Caco-2 (cell line): ENCODE measurements at regions not wholly inside any gene's neighbourhood (a gene's known extent, or its start where the extent isn't known, plus 50 kb on each side); places are given as distances from the start of the nearest gene placed in this dataset.

Source experiments
- BruUV-seq: library from RNA; stranded (reverse); fragments of 400-500 nt; replicated peaks from 2 replicates; lab custom pipeline; 2021; lab: Mats Ljungman, UMichigan
- CTCF ChIA-PET: fragments of 300-600 bp; sonication (Branson Sonifier 250); formaldehyde crosslinking; loops from one replicate; lab custom pipeline; 2022; ENCODE audit warnings: antibody characterized with exemption; lab: Charles Lee
- POLR2A ChIA-PET: fragments of 300-600 bp; sonication (Branson Sonifier 250); formaldehyde crosslinking; loops from one replicate; lab custom pipeline; 2022; ENCODE audit warnings: antibody characterized with exemption; lab: Charles Lee
- DNase-seq, 2 experiments: peaks; one replicate each; pipeline versions ENCODE4 v3.0.0 to v3.0.0-alpha.2; 2020 to 2022
- H3K27me3 ChIP-seq: replicated peaks from 2 replicates; pipeline ENCODE4 v1.6.0; 2011; ENCODE audit warnings: low read length; ENCODE audit not compliant: control insufficient read depth, insufficient read depth
- H3K36me3 ChIP-seq: 2 replicates; pipeline ENCODE4 v1.5.1; 2011; ENCODE audit warnings: low read length; ENCODE audit not compliant: control insufficient read depth, insufficient read depth
- H3K4me1 ChIP-seq: fragments of 250-450 bp; sonication (Bioruptor Pico); 2 replicates; pipeline ENCODE4 v1.5.1; 2020; ENCODE audit warnings: mild to moderate bottlenecking
- H3K4me3 ChIP-seq: 2 replicates; pipeline ENCODE4 v1.5.1; 2011; ENCODE audit warnings: low read depth, mild to moderate bottlenecking, control low read depth, low read length
- H3K9me3 ChIP-seq: fragments of 250-450 bp; sonication (Bioruptor Pico); 2 replicates; pipeline ENCODE4 v1.5.1; 2020; ENCODE audit warnings: mild to moderate bottlenecking, moderate library complexity
- H3K27ac Mint-ChIP-seq: one replicate; pipeline ENCODE4 v1.8.0; 2022; ENCODE audit warnings: mixed read lengths; ENCODE audit not compliant: unreplicated experiment
- H3K27me3 Mint-ChIP-seq: one replicate; pipeline ENCODE4 v1.8.0; 2022; ENCODE audit warnings: mixed read lengths; ENCODE audit not compliant: insufficient read depth, unreplicated experiment
- H3K36me3 Mint-ChIP-seq: one replicate; pipeline ENCODE4 v1.8.0; 2022; ENCODE audit warnings: mild to moderate bottlenecking, mixed read lengths; ENCODE audit not compliant: insufficient read depth, unreplicated experiment
- H3K4me1 Mint-ChIP-seq: one replicate; pipeline ENCODE4 v1.8.0; 2022; ENCODE audit warnings: low read depth, mixed read lengths; ENCODE audit not compliant: unreplicated experiment
- H3K4me3 Mint-ChIP-seq: one replicate; pipeline ENCODE4 v1.8.0; 2022; ENCODE audit warnings: mild to moderate bottlenecking, moderate library complexity, mixed read lengths; ENCODE audit not compliant: unreplicated experiment
- H3K9me3 Mint-ChIP-seq: one replicate; pipeline ENCODE4 v1.8.0; 2022; ENCODE audit warnings: mixed read lengths; ENCODE audit not compliant: unreplicated experiment
- CTCF ChIP-seq, 2 experiments: fragments of 200-600 bp in 1 of 2; IDR thresholded peaks; 1 replicate in 1 of 2; 2 replicates in 1 of 2; pipeline versions ENCODE4 v1.5.1 to v1.8.0; 2011 to 2022; ENCODE audit warnings: antibody characterized with exemption in 1 of 2, control low read depth in 1 of 2, inconsistent platforms in 1 of 2, low read depth in 1 of 2, low read length in 1 of 2, mild to moderate bottlenecking in 1 of 2, moderate library complexity in 1 of 2; ENCODE audit not compliant: insufficient read depth in 1 of 2, severe bottlenecking in 1 of 2, unreplicated experiment in 1 of 2
- intact Hi-C: fragments of 100-400 bp; cut with micrococcal nuclease; formaldehyde crosslinking; loops from one replicate; pipeline ENCODE4 v1.10.0; 2022; ENCODE audit not compliant: unreplicated experiment

- peaks cover 8% of the 10 kb centered on the region for H3K4me1 Mint-ChIP-seq
- H3K4me3 Mint-ChIP-seq: no peak overlapping the region
- Histone ChIP-seq H3K9me3 (no peaks in the 10 kb centered on the region; the same call in 1 of the 2 replicates), H3K4me1 (peaks cover 3% of the 10 kb centered on the region), H3K27me3 (no peaks in the 10 kb centered on the region), H3K36me3 (no peaks in the 10 kb centered on the region), H3K4me3 (no peak overlapping the region)
- H3K36me3 Mint-ChIP-seq: no peaks in the 10 kb centered on the region
- CTCF ChIA-PET: no interaction called here
- POLR2A ChIA-PET: no interaction called here
- no peak for TF ChIP-seq CTCF (IDR thresholded peaks at IDR 0.05; ENCODE audit: insufficient read depth in 1 of 2, low read depth in 1 of 2, low read length in 1 of 2, severe bottlenecking in 1 of 2, unreplicated experiment in 1 of 2)
- no peak overlapping the region for H3K27ac Mint-ChIP-seq
- no peaks in the 10 kb centered on the region for H3K27me3 Mint-ChIP-seq
- no peak for DNase-seq
- intact Hi-C loops: no loop called here
- no TSS peak for BruUV-seq
- no peaks in the 10 kb centered on the region for H3K9me3 Mint-ChIP-seq
Observed at GRCh38 chr14:89678768-89679167, 261.7 kb upstream of the FOXN3 start.

- no TSS peak for BruUV-seq
- H3K4me1 ChIP-seq: peaks cover 17% of the 10 kb centered on the region
- TF ChIP-seq CTCF (IDR thresholded peaks at IDR 0.05; ENCODE audit: insufficient read depth in 1 of 2, low read depth in 1 of 2, low read length in 1 of 2, severe bottlenecking in 1 of 2, unreplicated experiment in 1 of 2): no peak
- H3K4me3 Mint-ChIP-seq: no peak overlapping the region
- peaks cover 16% of the 10 kb centered on the region for H3K4me1 Mint-ChIP-seq
- no peaks in the 10 kb centered on the region for H3K36me3 ChIP-seq
- H3K36me3 Mint-ChIP-seq: no peaks in the 10 kb centered on the region
- CTCF ChIA-PET: no interaction called here
- no peak for DNase-seq
- POLR2A ChIA-PET: no interaction called here
- intact Hi-C loops: no loop called here
- no peaks in the 10 kb centered on the region for H3K27me3 Mint-ChIP-seq
- H3K27ac Mint-ChIP-seq: no peak overlapping the region
- no peak overlapping the region for H3K4me3 ChIP-seq
- H3K9me3 ChIP-seq: no peaks in the 10 kb centered on the region; the same call in 1 of the 2 replicates
- H3K9me3 Mint-ChIP-seq: no peaks in the 10 kb centered on the region
- no peaks in the 10 kb centered on the region for H3K27me3 ChIP-seq
Observed at GRCh38 chr14:89675590-89675989, 258.6 kb upstream of the FOXN3 start.

GRCh38 chr14:89674936-89675335 is 257.9 kb upstream of the FOXN3 start:
- no TSS peak for BruUV-seq
- no peak for TF ChIP-seq CTCF (IDR thresholded peaks at IDR 0.05; ENCODE audit: insufficient read depth in 1 of 2, low read depth in 1 of 2, low read length in 1 of 2, severe bottlenecking in 1 of 2, unreplicated experiment in 1 of 2)
- Histone ChIP-seq H3K9me3 (no peaks in the 10 kb centered on the region; the same call in 1 of the 2 replicates), H3K4me3 (no peak overlapping the region), H3K4me1 (peaks cover 17% of the 10 kb centered on the region), H3K27me3 (no peaks in the 10 kb centered on the region), H3K36me3 (no peaks in the 10 kb centered on the region)
- H3K27ac Mint-ChIP-seq: no peak overlapping the region
- intact Hi-C loops: no loop called here
- DNase-seq: no peak
- no peak overlapping the region for H3K4me3 Mint-ChIP-seq
- CTCF ChIA-PET: no interaction called here
- POLR2A ChIA-PET: no interaction called here
- H3K9me3 Mint-ChIP-seq: no peaks in the 10 kb centered on the region
- H3K4me1 Mint-ChIP-seq: peaks cover 16% of the 10 kb centered on the region
- H3K36me3 Mint-ChIP-seq: no peaks in the 10 kb centered on the region
- H3K27me3 Mint-ChIP-seq: no peaks in the 10 kb centered on the region
